ENCODE measurements at regions not wholly inside any gene's neighbourhood (a gene's known extent, or its start where the extent isn't known, plus 50 kb on each side); places are given as distances from the start of the nearest gene placed in this dataset.
"Not testable (repeated sequence)": the region's sequence is repeated elsewhere in the genome, so short reads cannot be mapped to it uniquely, and the experiment has no call there.

DNA sequence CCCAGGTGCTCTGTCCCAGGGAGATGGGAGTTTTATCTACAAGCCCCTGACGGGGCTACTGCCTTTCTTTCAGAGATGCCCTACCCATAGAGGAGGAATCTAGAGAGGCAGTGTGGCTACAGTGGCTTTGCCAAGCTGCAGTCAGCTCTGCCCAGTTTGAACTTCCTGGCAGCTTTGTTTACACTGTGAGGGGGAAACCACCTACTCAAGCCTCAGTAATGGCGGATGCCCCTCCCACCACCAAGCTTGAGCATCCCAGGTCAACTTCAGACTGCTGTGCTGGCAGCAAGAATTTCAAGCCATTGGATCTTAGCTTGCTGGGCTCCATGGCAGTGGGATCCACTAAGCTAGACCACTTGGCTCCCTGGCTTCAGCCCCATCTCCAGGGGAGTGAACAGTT, 53.1 kb upstream of the TMEM252 start:
- DNase-seq (peak; percentile 15), ATAC-seq (ENCODE audit: low read depth in 2 of 2) (peak in 1 of 2 donors; percentile 28)
- Mint-ChIP-seq H3K4me3 (peak overlapping the region in 7 of 8 donors; percentile 12 to 80 (median 63)), H3K36me3 (peaks cover 0 to 26% of the 10 kb centered on the region in 2 donors), H3K4me1 (peaks cover 45 to 75% (median 64%) of the 10 kb centered on the region in 3 donors), H3K27ac (peak overlapping the region in 5 of 6 donors; percentile 30 to 72 (median 64)), H3K9me3 (peaks cover 0 to 23% (median 14%) of the 10 kb centered on the region in 7 donors)
- H3K27me3 Mint-ChIP-seq = not testable (repeated sequence)

DNA sequence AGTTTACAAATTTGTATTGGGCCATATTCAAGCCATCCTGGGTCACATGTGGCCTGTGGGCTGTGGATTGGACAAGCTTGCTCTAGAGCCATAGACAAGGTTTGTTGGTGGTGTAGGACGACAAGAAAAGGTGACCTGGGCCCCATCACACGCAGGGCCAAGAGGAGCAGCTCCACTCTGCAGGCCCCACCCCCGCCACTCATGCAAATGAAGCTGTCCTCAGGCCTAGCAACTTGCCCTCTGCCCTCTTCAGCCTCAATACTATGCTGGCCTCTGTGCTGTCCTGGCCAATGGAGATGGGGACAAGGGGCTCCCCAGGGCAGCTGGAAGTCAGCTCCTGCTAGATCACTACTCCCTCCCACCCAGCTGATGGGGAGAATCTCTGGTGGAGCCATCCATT, 55.2 kb upstream of the TMEM252 start:
- peak overlapping the region in 3 of 8 donors; percentile 6 to 50 (median 29) for H3K4me3 Mint-ChIP-seq
- H3K36me3 Mint-ChIP-seq = peaks cover 0 to 19% of the 10 kb centered on the region in 2 donors
- no peaks in the 10 kb centered on the region for H3K27me3 Mint-ChIP-seq
- ATAC-seq (ENCODE audit: low read depth in 2 of 2) (no peak), DNase-seq (no peak)
- H3K9me3 Mint-ChIP-seq = peaks cover 0 to 12% (median 6%) of the 10 kb centered on the region in 7 donors
- peaks cover 50 to 71% (median 68%) of the 10 kb centered on the region in 3 donors for H3K4me1 Mint-ChIP-seq
- H3K27ac Mint-ChIP-seq = peak overlapping the region in 1 of 6 donors; percentile 57

DNA sequence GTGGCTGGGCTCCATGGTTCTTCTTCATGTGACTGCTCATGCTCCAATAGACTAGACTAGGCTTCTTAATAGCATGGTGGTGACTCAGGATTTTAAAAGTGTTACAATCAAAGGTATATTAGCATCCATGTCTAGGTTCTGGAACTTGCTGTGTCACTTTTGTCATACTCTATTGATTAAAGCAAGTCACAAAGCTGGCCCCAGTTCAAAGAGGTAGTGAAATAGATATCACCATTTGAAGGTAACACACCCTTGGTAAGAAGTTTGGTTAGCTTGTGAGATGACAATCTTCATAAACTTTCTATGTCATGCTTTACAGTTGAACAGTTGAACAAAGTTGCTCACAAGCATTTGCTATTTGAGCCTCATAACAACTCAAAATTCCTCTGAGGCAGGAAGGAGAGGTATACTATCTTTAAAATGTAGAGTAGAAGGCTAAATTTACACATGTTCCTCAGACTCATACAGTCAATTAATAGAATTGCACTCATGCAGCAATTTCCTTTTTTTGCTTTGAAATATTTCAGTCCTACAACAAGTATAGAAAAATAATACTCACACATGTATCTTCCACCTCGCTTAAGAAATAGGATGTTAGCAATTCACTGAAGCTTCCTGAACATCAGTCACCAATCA, 56.8 kb upstream of the TMEM252 start:
- Mint-ChIP-seq H3K4me3 (peak overlapping the region in 7 of 8 donors; percentile 11 to 85 (median 55)), H3K36me3 (peaks cover 0 to 8% of the 10 kb centered on the region in 2 donors), H3K9me3 (peaks cover 0 to 6% (median 2%) of the 10 kb centered on the region in 7 donors), H3K27ac (peak overlapping the region in 5 of 6 donors; percentile 5 to 88 (median 49)), H3K4me1 (peaks cover 50 to 73% (median 70%) of the 10 kb centered on the region in 3 donors), H3K27me3 (no peaks in the 10 kb centered on the region)
- DNase-seq = peak; percentile 17
- peak; percentile 53 to 67 for ATAC-seq (ENCODE audit: low read depth in 2 of 2)

DNA sequence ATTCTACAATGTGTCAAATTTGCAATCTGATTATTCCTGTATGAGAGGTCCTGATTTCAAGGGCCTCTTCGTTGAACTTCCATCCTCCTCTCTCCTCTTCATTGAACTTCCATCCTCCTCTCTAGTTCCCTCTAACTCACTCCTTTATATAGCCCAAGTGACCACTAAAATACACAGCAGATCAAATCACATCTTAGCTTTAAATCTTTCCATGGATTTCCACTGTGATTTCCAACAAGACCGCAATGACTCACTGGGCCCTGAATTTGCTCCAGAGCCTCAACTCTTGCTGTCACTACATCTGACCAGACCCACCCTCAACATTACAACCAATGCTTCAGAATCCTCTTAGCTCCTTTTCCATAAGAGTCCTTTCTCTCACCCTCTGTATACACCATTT, 59.1 kb upstream of the TMEM252 start:
- Mint-ChIP-seq H3K36me3 (peaks cover 0 to 7% of the 10 kb centered on the region in 2 donors), H3K4me1 (peaks cover 55 to 64% (median 60%) of the 10 kb centered on the region in 3 donors), H3K4me3 (no peak overlapping the region), H3K9me3 (peaks cover 0 to 6% (median 0%) of the 10 kb centered on the region in 7 donors), H3K27me3 (no peaks in the 10 kb centered on the region), H3K27ac (peak overlapping the region in 2 of 6 donors; percentile 27 to 34)
- ATAC-seq (ENCODE audit: low read depth in 2 of 2) (no peak), DNase-seq (no peak)

DNA sequence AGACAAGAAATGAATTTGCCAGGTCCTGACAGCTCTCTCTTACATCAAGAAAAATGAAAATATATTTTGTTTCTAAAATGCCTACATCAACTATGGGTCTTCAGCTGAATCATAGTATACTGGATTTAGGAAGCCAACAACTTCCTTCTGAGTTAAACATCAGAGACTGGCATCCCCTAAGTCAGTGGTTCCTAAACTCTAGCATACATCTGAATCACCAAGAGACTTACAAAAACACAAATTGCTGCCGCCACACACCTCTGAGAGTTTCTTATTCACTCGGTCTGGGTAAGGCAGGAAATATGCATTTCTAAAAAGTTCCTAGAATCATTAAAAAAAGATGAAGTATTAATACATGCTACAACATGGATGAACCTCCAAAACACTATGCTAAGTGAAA, 60.4 kb upstream of the TMEM252 start:
- DNase-seq = no peak
- H3K36me3 Mint-ChIP-seq = no peaks in the 10 kb centered on the region
- no peaks in the 10 kb centered on the region for H3K27me3 Mint-ChIP-seq
- H3K4me1 Mint-ChIP-seq = peaks cover 43 to 56% (median 47%) of the 10 kb centered on the region in 3 donors
- no peak for ATAC-seq (ENCODE audit: low read depth in 2 of 2)
- peaks cover 0 to 6% (median 0%) of the 10 kb centered on the region in 7 donors for H3K9me3 Mint-ChIP-seq
- H3K27ac Mint-ChIP-seq = no peak overlapping the region
- H3K4me3 Mint-ChIP-seq = no peak overlapping the region

DNA sequence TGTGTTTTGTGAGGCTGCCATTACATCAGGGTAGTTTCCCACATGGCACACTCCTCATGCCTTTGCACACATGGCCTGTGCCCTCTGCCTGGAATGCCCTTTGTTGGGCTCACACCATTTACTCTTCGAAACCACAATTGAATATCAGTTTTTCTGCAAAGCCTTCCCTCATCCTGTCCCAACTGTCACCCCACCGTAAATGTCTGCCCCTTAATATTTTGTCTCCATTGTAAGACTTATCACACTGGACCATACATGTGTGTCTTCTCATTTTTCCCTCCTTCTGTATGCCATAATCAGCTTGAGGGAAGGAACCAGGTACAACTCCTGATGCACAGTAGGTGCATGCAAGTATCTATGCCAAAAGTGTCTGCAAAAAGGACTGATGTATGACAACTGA, 62.7 kb upstream of the TMEM252 start:
- no peak overlapping the region for H3K4me3 Mint-ChIP-seq
- no peak overlapping the region for H3K27ac Mint-ChIP-seq
- ATAC-seq (ENCODE audit: low read depth in 2 of 2) = no peak
- H3K36me3 Mint-ChIP-seq = no peaks in the 10 kb centered on the region
- peaks cover 21 to 33% (median 24%) of the 10 kb centered on the region in 3 donors for H3K4me1 Mint-ChIP-seq
- H3K9me3 Mint-ChIP-seq = peaks cover 0 to 6% (median 0%) of the 10 kb centered on the region in 7 donors
- DNase-seq = no peak
- H3K27me3 Mint-ChIP-seq = no peaks in the 10 kb centered on the region

DNA sequence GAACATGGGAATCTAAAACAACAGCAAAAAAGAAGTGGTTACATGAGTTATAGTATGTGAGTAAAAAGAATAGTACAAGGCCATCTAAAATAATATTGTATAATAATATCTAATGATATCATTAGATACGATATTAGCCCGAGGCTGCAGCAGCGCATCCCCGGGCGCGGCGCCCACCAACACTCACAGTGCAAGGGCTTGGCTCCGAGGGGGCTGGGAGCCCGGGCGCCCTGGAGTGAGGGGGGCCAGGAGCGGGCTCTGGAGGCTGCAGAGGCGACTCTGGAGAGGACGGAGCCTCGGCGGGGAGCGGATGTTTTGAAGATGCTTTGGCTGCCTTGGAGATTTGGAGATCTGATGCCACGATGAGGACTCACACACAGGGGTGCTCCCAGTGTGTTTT, 68.1 kb upstream of the TMEM252 start:
- DNase-seq = no peak
- no peak for ATAC-seq (ENCODE audit: low read depth in 2 of 2)
- Mint-ChIP-seq H3K36me3 (no peaks in the 10 kb centered on the region), H3K4me1 (peaks cover 0 to 5% (median 0%) of the 10 kb centered on the region in 3 donors), H3K9me3 (no peaks in the 10 kb centered on the region), H3K27ac (peak overlapping the region in 1 of 6 donors; percentile 32), H3K4me3 (no peak overlapping the region), H3K27me3 (no peaks in the 10 kb centered on the region)

DNA sequence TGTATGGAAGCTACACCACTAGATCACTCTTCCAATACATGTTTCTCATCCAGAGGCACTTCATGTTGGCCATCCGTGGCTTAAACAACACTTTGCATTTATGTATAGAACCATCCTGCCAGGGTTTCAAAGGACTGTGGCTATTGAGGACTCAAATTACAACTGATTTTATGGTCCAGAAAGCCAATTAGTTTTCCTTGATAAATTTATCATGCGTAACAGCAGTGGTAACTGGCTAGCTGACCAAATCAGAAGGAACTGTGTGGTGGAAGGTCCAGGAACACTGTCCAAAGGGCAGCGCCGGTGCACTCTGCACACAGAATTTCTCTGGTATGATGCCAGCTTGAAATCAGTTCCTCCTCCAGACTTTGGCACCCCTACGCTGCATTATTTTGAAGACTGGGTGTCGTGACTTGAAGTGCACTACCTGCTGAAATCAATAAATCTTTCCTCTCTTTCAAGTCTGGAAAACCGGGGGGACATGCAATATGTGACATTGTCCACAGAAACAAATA, 69.3 kb upstream of the TMEM252 start:
- peaks cover 0 to 4% (median 0%) of the 10 kb centered on the region in 3 donors for H3K4me1 Mint-ChIP-seq
- ATAC-seq (ENCODE audit: low read depth in 2 of 2) = no peak
- H3K27me3 Mint-ChIP-seq = no peaks in the 10 kb centered on the region
- H3K36me3 Mint-ChIP-seq = peaks cover 0 to 5% of the 10 kb centered on the region in 2 donors
- no peak overlapping the region for H3K4me3 Mint-ChIP-seq
- H3K27ac Mint-ChIP-seq = peak overlapping the region in 1 of 6 donors; percentile 32
- no peak for DNase-seq
- H3K9me3 Mint-ChIP-seq = peaks cover 0 to 8% (median under 1%) of the 10 kb centered on the region in 7 donors

DNA sequence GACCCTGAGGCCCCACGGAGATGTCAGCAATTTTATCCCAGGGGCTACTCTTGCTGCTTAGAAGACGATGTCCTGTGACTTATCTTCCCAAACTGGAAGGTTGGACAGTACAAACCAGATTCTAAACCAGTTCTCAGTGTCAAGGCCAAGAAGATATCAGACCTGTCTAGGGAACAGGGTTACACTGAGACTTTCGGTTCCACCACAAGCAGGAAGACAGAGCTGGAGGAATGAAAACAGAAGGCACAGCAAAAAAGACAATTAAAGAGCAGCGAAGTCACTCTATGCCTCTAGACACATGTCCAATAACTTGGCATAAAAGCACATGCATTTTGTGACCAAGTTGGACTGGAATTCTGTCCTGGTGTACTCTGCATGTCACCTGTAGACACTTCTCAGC, 73.4 kb upstream of the TMEM252 start:
- peaks cover 4 to 13% (median 10%) of the 10 kb centered on the region in 3 donors for H3K4me1 Mint-ChIP-seq
- H3K9me3 Mint-ChIP-seq = peaks cover 0 to 13% (median 5%) of the 10 kb centered on the region in 7 donors
- ATAC-seq (ENCODE audit: low read depth in 2 of 2) (no peak), DNase-seq (no peak)
- no peak overlapping the region for H3K4me3 Mint-ChIP-seq
- peaks cover 0 to 5% of the 10 kb centered on the region in 2 donors for H3K36me3 Mint-ChIP-seq
- no peak overlapping the region for H3K27ac Mint-ChIP-seq
- H3K27me3 Mint-ChIP-seq = no peaks in the 10 kb centered on the region

DNA sequence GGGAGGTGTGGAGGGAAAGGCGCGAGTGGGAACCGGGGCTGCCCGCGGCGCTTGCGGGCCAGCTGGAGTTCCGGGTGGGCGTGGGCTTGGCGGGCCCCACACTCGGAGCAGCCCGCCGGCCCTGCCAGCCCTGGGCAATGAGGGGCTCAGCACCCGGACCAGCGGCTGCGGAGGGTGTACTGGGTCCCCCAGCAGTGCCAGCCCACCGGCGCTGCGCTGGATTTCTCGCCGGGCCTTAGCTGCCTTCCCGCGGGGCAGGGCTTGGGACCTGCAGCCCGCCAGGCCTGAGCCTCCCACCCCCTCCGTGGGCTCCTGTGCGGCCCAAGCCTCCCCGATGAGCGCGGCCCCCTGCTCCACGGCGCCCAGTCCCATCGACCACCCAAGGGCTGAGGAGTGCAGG, 76.3 kb upstream of the TMEM252 start:
- not testable (repeated sequence) for H3K4me3 Mint-ChIP-seq; H3K36me3 Mint-ChIP-seq; H3K27ac Mint-ChIP-seq; DNase-seq; ATAC-seq (ENCODE audit: low read depth in 2 of 2); H3K27me3 Mint-ChIP-seq
- peaks cover 10 to 22% (median 16%) of the 10 kb centered on the region in 3 donors for H3K4me1 Mint-ChIP-seq
- peaks cover 0 to 13% (median 5%) of the 10 kb centered on the region in 7 donors for H3K9me3 Mint-ChIP-seq

DNA sequence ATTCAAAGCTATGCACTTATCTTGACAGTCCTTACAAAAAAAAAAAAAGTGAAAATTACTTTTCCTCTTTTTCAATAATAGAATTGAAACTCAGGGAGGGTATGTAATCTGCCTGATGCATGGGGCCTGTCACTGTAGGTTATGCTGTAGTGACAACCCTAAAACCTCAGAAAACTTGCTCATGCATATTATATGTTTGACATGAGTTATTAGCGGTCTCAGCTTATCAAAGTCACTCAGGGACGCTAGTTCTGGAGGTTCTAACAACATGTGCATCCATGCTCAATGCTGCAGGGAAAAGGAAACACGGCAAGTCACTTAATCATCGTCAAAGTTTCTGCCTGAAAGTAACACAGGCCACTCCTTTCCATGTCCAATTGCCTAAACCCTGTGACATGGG, 78.4 kb upstream of the TMEM252 start:
- ATAC-seq (ENCODE audit: low read depth in 2 of 2) (peak in 1 of 2 donors; percentile 40), DNase-seq (no peak)
- H3K4me1 Mint-ChIP-seq = peaks cover 15 to 23% (median 22%) of the 10 kb centered on the region in 3 donors
- no peaks in the 10 kb centered on the region for H3K27me3 Mint-ChIP-seq
- H3K36me3 Mint-ChIP-seq = peaks cover 0 to 3% of the 10 kb centered on the region in 2 donors
- peaks cover 0 to 11% (median 5%) of the 10 kb centered on the region in 7 donors for H3K9me3 Mint-ChIP-seq
- no peak overlapping the region for H3K27ac Mint-ChIP-seq
- no peak overlapping the region for H3K4me3 Mint-ChIP-seq

DNA sequence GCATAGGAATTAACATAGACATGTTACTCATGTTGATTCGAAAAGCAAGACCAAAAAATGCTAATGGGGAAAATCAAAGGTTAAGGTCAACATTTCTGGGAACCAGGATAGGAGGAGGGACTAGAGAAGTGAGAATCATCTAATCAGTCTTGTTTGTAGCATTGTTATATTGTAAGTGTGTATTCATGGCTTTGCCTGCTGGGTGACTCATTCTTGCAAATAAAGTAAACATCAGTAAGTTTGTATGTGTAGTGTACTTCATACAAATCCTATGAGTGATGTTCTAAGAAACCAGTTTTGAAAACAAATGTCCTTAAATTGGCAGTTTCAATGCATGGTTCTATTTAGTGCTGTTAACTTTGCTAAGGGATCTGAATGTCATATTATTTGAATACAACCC, 79.0 kb upstream of the TMEM252 start:
- DNase-seq (no peak), ATAC-seq (ENCODE audit: low read depth in 2 of 2) (no peak)
- H3K4me3 Mint-ChIP-seq = no peak overlapping the region
- H3K4me1 Mint-ChIP-seq = peaks cover 15 to 24% (median 23%) of the 10 kb centered on the region in 3 donors
- H3K36me3 Mint-ChIP-seq = no peaks in the 10 kb centered on the region
- H3K27me3 Mint-ChIP-seq = no peaks in the 10 kb centered on the region
- peaks cover 0 to 7% (median under 1%) of the 10 kb centered on the region in 7 donors for H3K9me3 Mint-ChIP-seq
- H3K27ac Mint-ChIP-seq = peak overlapping the region in 2 of 6 donors; percentile 6 to 57

DNA sequence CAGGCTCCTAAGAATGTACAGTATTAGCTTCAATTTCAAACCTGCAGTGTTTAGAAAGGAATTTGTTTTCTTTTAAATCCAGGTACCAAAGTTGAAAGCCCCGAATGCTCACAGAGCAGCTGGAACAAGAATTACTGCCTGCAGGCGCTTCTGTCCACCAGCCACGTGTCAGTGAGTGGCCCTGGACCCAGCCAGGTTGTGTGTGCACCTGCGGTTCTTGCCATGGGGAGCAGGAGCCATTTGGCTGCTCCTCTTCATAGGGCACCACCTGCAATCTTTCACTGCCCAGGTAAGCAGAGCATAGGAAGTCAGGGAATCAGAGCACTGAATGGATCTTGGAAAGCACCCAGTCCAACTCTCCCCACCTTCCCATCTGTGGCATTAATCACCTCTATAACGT, 79.5 kb upstream of the PIP5K1B start:
- no peaks in the 10 kb centered on the region for H3K9me3 Mint-ChIP-seq
- H3K27ac Mint-ChIP-seq = no peak overlapping the region
- DNase-seq (no peak), ATAC-seq (ENCODE audit: low read depth in 2 of 2) (no peak)
- no peaks in the 10 kb centered on the region for H3K27me3 Mint-ChIP-seq
- H3K4me1 Mint-ChIP-seq = peaks cover 2 to 16% (median 11%) of the 10 kb centered on the region in 3 donors
- H3K36me3 Mint-ChIP-seq = no peaks in the 10 kb centered on the region
- H3K4me3 Mint-ChIP-seq = no peak overlapping the region

DNA sequence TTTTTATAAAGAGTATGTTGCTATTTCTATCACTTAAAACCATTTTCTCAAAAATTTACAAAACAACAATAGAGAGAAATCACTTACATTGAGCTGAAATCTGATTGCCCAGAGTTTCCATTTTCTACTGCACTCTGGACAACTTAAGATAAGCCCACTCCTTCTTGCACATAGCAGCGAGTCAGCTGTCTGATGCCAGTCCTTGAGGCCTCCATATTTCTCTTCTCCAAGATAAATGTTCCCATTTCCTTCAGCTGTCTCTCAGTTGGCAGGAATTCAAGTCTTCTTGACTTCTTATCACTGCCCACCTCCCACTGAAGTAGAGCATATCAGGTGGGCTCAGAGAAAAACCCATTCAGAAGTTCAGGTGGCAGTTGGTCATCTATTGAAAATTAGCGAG, 78.5 kb upstream of the PIP5K1B start:
- no peak for ATAC-seq (ENCODE audit: low read depth in 2 of 2)
- Mint-ChIP-seq H3K4me3 (no peak overlapping the region), H3K9me3 (no peaks in the 10 kb centered on the region), H3K36me3 (no peaks in the 10 kb centered on the region), H3K27ac (peak overlapping the region in 1 of 6 donors; percentile 28), H3K27me3 (no peaks in the 10 kb centered on the region), H3K4me1 (peaks cover 7 to 19% (median 14%) of the 10 kb centered on the region in 3 donors)
- no peak for DNase-seq

Measured in naive B cell (primary cell).